ENCODE measurements at regions not wholly inside any gene's neighbourhood (a gene's known extent, or its start where the extent isn't known, plus 50 kb on each side); places are given as distances from the start of the nearest gene placed in this dataset.

DNA sequence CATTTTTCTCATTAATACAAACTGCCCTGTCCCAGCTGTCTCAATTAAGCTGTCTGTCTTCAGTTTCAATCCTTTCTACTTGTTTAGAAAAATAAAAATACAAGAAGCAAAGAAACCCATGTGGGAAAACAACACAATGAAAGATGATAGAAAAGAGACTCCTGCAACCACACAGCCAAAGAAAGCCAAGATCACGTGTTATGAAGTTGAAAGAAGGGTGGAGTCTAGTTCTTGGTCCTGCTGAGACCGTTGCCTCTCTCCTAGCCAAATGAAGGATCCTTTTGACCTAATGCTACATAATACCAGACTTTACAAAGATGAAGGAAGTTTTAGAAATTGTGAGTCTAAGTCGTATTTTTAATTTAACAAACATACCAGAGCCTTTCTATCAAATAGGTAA lies 218.8 kb upstream of the RRP15 start:
- peaks cover 13% of the 10 kb centered on the region for H3K36me3 Mint-ChIP-seq (ENCODE audit: unreplicated experiment)
- H3K27me3 Mint-ChIP-seq (ENCODE audit: unreplicated experiment): peaks cover 3% of the 10 kb centered on the region
- no peaks in the 10 kb centered on the region for H3K4me1 Mint-ChIP-seq (ENCODE audit: low read depth, unreplicated experiment)
- TF ChIP-seq, protein P1, sequence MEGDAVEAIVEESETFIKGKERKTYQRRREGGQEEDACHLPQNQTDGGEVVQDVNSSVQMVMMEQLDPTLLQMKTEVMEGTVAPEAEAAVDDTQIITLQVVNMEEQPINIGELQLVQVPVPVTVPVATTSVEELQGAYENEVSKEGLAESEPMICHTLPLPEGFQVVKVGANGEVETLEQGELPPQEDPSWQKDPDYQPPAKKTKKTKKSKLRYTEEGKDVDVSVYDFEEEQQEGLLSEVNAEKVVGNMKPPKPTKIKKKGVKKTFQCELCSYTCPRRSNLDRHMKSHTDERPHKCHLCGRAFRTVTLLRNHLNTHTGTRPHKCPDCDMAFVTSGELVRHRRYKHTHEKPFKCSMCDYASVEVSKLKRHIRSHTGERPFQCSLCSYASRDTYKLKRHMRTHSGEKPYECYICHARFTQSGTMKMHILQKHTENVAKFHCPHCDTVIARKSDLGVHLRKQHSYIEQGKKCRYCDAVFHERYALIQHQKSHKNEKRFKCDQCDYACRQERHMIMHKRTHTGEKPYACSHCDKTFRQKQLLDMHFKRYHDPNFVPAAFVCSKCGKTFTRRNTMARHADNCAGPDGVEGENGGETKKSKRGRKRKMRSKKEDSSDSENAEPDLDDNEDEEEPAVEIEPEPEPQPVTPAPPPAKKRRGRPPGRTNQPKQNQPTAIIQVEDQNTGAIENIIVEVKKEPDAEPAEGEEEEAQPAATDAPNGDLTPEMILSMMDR (IDR thresholded peaks at IDR 0.05; ENCODE audit: partially characterized antibody, unreplicated experiment): no peak
- DNase-seq: no peak
- no peaks in the 10 kb centered on the region for H3K9me3 Mint-ChIP-seq (ENCODE audit: unreplicated experiment)
- H3K4me3 Mint-ChIP-seq (ENCODE audit: unreplicated experiment): no peak overlapping the region
- no peak overlapping the region for H3K27ac Mint-ChIP-seq (ENCODE audit: unreplicated experiment)

DNA sequence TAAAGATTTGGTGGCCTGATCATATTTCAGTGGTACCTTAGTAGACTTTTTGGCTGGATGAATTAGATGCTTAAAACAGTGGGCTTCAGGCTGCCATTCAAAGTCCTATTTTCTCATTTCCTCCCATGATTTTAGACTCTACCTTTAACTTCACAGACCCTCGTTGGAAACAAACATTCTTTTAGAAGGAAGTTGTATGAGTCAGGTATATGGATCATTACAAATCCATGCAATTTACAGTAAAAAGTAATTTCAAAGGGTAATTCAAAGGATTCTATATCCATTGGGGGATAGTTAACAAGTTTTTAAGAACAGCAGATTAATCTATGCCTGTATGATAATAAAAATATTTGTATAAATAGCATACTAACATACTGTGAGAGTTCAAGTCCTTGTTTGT lies 216.9 kb upstream of the RRP15 start:
- H3K27ac Mint-ChIP-seq (ENCODE audit: unreplicated experiment): no peak overlapping the region
- no peak overlapping the region for H3K4me3 Mint-ChIP-seq (ENCODE audit: unreplicated experiment)
- TF ChIP-seq, protein P1 (IDR thresholded peaks at IDR 0.05; ENCODE audit: partially characterized antibody, unreplicated experiment): no peak
- no peaks in the 10 kb centered on the region for H3K4me1 Mint-ChIP-seq (ENCODE audit: low read depth, unreplicated experiment)
- peaks cover 15% of the 10 kb centered on the region for H3K36me3 Mint-ChIP-seq (ENCODE audit: unreplicated experiment)
- H3K27me3 Mint-ChIP-seq (ENCODE audit: unreplicated experiment): peaks cover 3% of the 10 kb centered on the region
- no peaks in the 10 kb centered on the region for H3K9me3 Mint-ChIP-seq (ENCODE audit: unreplicated experiment)
- no peak for DNase-seq

DNA sequence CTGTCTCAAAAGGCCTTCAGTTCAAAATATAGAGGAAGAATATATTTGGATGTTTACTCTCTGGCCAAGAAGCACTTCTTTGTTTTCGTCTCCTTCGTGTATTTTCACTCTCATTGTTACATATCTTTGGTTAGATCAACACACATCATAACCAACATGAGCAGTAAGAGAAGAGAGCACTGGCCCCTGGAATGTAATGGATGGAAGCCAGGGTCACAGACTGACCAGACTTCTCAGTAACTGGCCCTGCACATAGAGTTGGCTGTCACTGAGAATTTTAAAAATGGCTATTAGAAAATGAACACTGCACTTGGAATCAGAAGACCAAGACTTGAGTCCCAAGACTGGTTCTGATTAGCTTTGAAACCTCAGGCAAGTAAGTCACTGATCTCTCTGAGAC lies 215.9 kb upstream of the RRP15 start:
- no peak for DNase-seq
- peaks cover 15% of the 10 kb centered on the region for H3K36me3 Mint-ChIP-seq (ENCODE audit: unreplicated experiment)
- H3K9me3 Mint-ChIP-seq (ENCODE audit: unreplicated experiment): no peaks in the 10 kb centered on the region
- H3K27ac Mint-ChIP-seq (ENCODE audit: unreplicated experiment): no peak overlapping the region
- H3K4me1 Mint-ChIP-seq (ENCODE audit: low read depth, unreplicated experiment): no peaks in the 10 kb centered on the region
- no peak overlapping the region for H3K4me3 Mint-ChIP-seq (ENCODE audit: unreplicated experiment)
- TF ChIP-seq, protein P1 (IDR thresholded peaks at IDR 0.05; ENCODE audit: partially characterized antibody, unreplicated experiment): no peak
- H3K27me3 Mint-ChIP-seq (ENCODE audit: unreplicated experiment): peaks cover 3% of the 10 kb centered on the region

DNA sequence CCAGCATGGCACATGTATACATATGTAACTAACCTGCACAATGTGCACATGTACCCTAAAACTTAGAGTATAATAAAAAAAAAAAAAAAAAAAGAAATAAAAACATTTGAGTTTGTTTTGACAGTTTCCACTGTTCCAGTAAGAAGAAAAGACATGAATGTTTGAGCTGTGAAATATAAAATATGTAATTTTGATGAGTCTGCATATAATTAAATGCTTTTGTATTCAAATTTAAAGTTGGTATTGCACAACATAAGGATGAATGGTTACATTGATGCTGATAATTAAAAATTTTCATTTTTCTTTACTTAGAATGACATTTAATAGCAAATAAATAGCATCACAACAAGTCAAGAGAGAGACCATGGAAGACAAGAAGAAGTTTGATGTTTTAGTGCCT lies 212.0 kb upstream of the RRP15 start:
- peaks cover 2% of the 10 kb centered on the region for H3K9me3 Mint-ChIP-seq (ENCODE audit: unreplicated experiment)

DNA sequence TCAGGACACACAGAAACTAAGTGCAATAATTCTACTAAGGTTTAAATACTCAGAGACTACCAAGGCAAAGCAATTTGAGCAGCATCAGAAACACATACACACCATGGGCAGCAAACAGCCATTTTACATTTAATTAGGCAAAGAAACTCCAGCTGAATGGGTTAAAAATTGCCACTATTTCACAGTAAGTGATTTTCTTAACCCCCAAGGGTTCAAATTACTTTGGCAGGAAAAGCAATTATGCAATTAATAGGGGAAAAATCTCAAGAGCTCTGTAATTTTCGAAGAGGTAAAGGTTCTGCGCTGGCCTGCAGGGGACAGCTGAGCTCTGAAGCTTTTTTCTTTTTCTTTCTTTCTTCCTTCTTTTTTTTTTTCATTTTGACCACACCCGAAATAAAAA lies 206.2 kb upstream of the RRP15 start:
- TF ChIP-seq, protein P1 (IDR thresholded peaks at IDR 0.05; ENCODE audit: partially characterized antibody, unreplicated experiment): no peak
- peaks cover 16% of the 10 kb centered on the region for H3K9me3 Mint-ChIP-seq (ENCODE audit: unreplicated experiment)
- peaks cover 5% of the 10 kb centered on the region for H3K27me3 Mint-ChIP-seq (ENCODE audit: unreplicated experiment)

More for the DNA sequence above, 212.0 kb upstream of the RRP15 start:
- Mint-ChIP-seq H3K27ac (ENCODE audit: unreplicated experiment) (no peak overlapping the region), H3K27me3 (ENCODE audit: unreplicated experiment) (peaks cover 3% of the 10 kb centered on the region), H3K4me3 (ENCODE audit: unreplicated experiment) (no peak overlapping the region), H3K4me1 (ENCODE audit: low read depth, unreplicated experiment) (peaks cover 4% of the 10 kb centered on the region), H3K36me3 (ENCODE audit: unreplicated experiment) (peaks cover 24% of the 10 kb centered on the region)
- TF ChIP-seq, protein P1 (IDR thresholded peaks at IDR 0.05; ENCODE audit: partially characterized antibody, unreplicated experiment): no peak
- no peak for DNase-seq

More for the DNA sequence above, 206.2 kb upstream of the RRP15 start:
- DNase-seq: no peak
- Mint-ChIP-seq H3K27ac (ENCODE audit: unreplicated experiment) (peak overlapping the region; percentile 86), H3K36me3 (ENCODE audit: unreplicated experiment) (peaks cover 16% of the 10 kb centered on the region), H3K4me1 (ENCODE audit: low read depth, unreplicated experiment) (peaks cover 42% of the 10 kb centered on the region), H3K4me3 (ENCODE audit: unreplicated experiment) (peak overlapping the region; percentile 39)

Data from glutamatergic neuron (in vitro differentiated cells).